DMS53 treated with DMSO at 0.1 percent for 48 hours (cell line): ENCODE measurements at regions not wholly inside any gene's neighbourhood (a gene's known extent, or its start where the extent isn't known, plus 50 kb on each side); places are given as distances from the start of the nearest gene placed in this dataset.
"Not testable (repeated sequence)": the region's sequence is repeated elsewhere in the genome, so short reads cannot be mapped to it uniquely, and the experiment has no call there.

Experiments
- DNase-seq: peaks from one replicate; lab custom pipeline; 2025; ENCODE audit not compliant: unreplicated experiment; lab: John Stamatoyannopoulos, UW

DNA sequence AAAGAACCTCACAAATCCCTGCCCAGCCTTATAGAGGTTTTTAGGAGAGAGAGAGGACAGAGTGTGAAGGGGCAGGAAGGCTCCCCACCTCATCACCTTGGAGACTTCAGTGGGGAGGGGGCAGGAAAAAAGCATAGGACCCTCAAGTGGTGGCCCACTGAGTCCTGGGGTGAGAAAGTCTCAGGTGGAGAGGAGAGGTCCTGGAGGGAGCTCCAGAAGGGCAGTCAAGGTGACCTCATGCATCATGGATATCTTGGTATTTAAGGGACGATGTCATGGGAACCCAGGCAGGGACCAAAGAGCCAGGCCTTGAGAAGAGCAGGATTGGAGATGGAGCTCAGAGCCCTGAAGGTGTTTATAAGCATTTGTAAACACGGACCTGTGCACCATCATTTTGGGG, 204.5 kb downstream of the SLC4A3 start:
- no peak for DNase-seq

DNA sequence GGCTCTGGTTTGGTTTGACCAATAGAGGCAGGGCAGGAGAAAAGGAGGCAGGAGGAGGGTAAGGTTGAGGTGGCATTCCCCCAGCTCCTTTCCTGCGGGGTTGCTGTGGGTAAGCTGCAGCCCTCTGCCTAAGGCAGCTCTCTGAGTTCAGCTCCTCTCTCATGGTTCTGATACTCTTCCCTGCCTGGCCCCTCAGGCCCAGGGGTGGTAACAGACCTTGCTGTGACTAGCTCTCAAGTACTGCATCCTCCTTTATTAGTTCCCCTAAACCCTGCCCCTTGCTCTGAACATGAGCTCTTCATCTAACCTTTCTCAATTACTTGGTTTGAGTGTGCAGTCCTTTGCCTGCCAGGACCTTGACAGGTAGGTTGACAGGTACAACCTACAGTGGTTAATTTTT, 205.5 kb downstream of the SLC4A3 start:
- DNase-seq = no peak

DNA sequence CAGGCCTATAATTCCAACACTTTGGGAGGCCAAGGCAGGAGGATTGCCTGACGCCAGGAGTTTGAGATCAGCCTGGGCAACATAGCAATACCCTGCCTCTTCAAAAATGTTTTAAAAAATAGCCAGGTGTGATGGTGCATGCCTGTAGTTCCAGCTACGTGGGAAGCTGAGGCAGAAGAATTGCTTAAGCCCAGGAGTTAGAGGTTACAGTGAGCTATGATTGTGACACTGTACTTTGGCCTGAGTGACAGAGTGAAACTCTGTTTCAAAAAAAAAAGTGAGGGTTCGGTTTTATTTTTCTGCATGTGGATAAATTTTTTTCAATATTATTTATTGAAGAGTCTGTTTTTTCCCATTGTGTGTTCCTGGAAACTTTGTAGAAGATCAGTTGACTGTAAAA, 208.1 kb downstream of the SLC4A3 start:
- DNase-seq = no peak

DNA sequence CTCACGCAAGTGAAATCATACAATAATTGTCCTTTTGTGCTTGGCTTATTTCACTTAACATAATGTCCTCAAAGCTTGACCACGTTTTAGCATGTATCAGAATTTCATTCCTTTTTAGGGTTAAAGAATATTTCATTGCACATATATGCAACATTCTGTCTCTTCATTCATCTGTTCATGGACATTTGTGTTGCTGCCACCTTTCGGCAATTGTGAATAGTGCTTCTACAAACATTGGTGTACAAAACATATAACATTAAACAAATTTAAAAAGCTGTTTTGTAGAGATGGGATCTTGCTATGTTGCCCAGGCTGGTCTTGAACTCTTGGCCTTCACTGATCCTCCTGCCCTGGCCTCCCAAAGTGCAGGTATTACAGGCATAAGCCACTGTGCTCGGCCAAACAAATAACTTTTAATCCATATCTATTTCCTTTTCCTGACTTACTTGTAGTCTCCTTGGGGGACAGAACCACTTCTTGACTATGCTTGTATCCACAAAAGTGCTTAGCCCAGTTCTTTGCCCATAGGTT, 209.3 kb downstream of the SLC4A3 start:
- peak; percentile 4 for DNase-seq

DNA sequence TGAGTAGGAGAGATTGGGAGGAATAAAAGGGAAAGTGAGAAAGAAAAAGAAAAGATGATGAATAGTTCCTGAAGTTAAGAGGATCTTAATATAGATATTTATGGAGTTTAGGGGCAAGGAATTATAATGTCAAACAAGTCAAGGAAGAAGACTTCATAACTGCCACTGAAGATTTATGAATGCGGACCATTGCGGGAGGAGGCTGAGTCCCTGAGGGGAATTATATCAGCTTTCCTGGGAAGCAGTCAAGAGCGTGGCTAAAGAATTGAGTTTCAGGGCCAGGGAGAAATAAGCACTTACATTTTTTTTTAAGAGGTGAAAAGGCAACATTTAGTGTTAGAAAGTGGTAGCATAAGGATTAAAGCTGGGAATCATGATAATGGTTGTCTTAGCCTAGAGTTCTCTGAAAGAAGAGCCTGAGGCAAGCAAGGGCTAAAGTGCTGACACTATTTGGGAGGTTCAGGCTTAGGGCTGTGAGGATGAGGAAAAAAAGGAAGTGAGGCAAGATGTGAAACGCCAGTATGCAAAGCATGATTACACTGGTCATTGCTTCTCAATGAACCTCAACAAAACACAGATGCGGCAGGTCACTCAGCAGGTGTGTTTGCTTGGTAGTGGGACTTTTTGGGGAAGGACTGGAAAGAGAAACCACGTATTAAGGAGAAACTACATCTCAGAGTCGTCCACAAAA, 217.1 kb downstream of the SLC4A3 start:
- peak; percentile 43 for DNase-seq

DNA sequence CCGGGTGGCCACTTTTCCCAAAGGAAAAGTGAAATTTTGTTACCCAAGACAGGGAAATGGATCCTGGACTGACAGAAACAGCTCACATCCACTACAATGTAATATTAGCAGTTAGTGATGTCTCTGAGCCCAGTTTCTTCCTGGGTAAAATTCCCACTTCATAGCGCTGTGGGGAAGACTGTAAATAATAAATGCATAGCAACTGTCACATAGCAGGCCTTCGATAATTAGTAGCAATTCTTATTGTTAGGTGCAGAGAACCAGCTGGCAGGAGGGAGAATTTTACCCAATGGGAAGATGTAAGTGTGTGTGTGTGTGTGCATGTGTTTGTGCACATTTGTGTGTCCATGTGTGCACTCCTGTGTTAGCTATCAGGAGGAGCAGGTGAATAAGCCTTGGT, 221.5 kb downstream of the SLC4A3 start:
- no peak for DNase-seq

DNA sequence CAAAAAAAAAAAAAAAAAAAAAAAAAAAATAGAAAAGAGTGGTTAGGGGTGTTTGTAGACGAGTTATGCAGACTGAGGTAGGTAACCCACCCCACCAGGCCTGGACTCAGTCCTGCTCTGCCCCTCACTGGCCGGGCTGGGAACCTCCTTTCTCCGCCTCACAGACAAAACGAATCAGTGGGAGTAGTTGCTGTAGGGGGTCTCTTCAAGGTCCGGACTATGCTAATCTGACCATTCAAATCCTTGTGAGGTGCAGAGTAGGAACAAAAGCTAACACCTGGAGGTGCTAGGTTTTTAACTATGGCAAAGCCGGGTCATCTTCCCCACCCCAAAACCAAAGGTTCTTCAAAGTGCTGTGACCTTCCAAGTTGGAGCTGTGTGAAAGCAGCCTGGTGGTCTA, 223.7 kb downstream of the SLC4A3 start:
- no peak for DNase-seq

DNA sequence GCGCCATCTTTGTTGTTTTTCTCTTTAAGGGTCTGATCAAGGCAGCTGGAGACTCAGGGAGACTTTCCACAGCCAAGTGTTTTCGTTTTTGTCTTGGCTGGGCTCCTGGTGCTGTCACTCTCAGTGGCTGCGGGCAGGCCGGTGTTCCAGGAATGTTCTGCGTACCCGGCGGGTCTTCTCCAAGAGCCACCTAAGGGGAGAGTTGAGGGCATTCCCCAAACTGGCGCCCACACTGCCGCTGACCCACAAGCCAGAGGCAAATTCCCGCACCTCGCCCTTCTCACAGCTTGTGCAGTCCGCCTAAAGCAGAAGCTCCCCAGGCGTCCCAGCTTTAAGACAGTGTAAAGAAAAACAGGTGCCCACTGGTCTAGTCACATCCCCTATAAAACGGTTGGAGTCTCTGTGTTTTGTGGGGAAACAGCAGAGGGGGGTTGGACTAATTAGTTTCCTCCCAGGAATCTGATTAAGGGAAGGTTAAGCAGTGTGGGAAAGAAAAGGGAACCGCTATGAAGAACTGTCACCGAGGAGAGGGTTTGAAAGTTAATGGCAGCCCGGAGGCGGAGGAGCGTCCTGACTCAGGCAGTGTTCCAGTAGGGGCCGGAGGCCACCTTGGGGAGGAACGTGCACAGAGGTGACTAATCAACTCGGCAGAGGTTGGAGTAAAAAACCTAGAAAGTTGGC, 224.5 kb downstream of the SLC4A3 start:
- no peak for DNase-seq

DNA sequence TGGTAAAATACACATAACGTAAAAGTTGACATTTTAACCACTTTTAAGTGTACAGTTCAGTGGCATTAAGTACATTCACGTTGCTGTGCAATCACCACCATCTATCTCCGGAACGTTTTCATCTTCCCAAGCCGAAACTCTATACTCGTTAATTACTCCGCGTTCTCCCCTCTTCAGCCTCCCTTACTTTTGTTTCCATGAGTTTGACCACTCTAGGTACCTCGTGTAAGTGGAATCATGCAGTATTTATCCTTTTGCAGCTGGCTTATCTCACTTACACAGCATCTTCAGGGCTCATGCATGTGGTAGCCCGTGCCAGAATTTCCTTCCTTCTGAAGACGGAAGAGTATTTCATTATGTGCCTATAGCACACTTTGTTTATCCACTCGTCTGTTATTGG, 225.2 kb downstream of the SLC4A3 start:
- DNase-seq = no peak

DNA sequence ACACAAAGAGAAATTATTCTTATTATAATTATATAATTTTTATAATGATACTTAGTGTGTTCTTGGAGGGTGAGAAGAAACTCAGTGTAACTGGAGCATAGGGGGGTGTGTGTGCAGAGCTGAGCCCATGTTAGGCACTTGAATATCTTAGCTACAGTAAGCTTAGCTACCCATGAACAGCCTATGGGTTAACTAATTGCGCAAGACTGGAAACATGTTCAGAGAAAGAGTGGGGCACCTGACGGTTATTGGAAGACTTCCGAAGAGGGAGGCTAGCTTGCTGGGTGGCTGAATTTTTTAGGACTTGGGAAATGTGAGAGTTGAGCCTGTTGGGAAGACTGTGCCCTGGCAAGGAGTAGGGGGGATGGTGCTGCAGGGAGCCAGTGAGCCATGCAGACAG, 229.2 kb downstream of the SLC4A3 start:
- DNase-seq = no peak

DNA sequence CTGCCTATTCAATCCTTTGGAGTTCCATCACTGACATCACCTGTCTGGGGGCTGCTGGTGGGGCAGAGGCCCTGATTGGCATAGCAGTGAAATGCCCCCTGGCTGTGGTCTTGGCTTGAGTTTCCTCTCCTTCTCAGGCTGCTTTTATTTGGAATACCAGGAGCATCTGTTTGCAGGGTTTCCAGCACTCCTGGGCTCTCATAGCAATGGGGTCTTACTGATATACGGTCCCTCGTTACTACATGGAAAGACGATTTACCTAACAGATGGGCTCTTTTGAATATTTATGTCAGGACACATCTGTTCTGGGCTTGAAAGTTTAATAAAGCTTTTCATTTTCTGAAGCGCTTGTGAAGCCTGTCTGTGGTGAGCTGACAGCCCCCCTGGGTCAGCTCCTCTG, 230.3 kb downstream of the SLC4A3 start:
- DNase-seq = no peak

DNA sequence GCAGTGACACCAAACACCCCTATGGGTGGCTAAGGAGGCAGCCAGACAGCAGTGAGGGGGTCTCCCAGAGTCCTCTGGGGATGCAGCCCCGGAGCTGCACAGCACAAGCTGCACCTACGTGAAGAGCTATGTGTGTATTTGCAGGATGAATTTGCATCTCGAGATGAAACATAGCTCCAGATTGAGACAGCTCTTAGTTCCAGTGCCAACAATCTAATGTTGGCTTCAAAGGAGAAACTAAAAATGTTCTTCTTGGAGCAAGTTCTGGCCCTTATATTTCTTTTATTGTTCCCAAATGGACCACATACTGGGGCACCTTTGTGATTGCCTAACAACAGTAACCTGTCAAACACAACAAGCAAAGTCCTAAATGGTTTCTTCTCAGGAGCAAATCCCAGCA, 233.9 kb downstream of the SLC4A3 start:
- no peak for DNase-seq

DNA sequence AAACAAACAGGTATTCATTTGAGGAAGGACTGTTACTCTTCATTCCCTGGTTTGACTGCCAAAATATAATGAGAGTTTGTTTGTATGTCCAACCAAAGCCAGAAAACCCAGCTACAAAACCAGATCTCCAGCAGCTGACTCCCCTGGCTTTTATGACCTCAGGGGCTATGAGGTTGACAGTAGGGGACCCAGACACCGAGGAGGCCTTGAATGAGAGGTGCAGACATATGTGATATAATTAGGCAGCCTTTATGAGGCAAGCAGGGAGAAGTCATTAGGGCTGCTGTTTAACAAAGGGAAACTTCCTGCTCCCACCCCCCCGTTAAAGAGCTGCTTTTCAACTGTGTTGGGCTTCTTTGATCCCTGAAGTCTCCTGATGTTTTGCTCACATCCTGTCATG, 236.7 kb downstream of the SLC4A3 start:
- no peak for DNase-seq

DNA sequence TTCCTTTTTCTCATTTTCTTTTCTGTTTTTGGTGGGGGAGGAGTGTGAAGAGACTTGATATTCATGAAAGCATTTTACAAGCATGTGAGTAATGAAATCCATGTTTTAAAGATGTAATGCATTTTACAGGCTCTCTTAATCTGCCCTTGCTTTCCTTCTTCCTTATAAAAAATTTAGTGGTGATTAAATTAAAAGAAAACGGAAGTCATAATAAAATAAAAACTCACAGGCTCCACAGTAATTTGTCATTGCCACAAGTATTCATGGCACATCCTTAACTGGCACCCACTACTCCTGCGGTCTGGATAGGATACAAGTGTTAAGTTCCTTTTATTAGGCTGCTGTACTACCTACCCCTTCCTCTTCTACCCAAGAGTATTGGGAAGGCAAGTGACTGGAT, 241.2 kb downstream of the SLC4A3 start:
- no peak for DNase-seq

DNA sequence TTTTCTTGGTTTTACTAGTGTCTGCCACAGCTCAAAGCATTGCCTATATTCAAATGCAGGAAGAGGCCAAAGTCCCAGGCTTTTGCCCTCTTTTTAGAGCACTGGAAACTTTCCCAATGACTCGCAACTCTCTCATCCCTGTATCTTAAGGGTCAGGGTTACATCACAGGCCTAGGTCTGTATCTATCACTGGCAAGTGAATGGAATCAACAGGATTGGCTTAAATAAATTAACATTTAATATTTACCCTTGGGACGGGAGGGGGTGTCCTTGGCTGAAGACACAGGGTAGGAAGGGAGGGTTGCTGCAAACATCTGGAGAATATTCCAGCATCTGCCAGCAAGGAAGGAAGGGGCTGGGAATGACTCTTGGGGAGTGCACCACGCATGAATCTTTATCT, 242.6 kb downstream of the SLC4A3 start:
- no peak for DNase-seq

DNA sequence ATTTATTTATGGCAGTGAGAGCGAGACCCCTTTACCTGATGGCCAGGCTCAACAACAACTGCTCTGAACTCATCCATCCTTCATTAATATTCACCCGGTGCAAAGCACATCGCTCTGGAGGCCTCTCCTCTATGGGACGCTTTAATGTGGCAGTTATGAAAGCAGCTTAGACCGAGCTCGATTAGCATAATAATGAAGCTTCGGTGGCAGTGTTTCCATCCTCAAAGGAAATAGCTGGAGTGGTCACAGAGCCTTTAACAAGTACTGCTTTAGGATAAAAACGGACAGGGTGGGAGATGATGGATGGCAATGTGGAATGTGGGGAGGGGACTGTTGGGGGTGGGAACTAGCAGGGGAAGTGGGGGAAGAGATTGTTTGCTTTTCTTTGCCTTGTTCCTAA, 243.9 kb downstream of the SLC4A3 start:
- DNase-seq = no peak

DNA sequence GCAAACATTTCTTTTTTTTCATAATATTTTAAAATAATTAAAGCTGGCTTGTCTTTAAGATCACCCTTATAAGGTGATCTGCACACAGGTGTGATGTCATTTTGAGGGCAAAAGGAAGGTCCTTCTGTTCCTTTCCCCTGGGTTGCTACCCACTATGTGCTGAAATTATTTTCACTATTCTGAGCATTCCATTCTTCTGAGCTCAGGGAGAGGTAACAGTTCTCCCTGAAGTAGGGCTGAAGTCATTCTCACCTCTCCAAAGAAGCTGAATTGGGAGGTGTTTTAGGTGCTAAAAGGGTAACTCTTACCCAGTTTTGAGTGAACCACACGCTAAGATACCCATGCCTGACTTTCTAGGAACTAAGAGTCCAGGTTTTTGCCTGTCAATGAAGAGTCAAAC, 247.6 kb downstream of the SLC4A3 start:
- no peak for DNase-seq

DNA sequence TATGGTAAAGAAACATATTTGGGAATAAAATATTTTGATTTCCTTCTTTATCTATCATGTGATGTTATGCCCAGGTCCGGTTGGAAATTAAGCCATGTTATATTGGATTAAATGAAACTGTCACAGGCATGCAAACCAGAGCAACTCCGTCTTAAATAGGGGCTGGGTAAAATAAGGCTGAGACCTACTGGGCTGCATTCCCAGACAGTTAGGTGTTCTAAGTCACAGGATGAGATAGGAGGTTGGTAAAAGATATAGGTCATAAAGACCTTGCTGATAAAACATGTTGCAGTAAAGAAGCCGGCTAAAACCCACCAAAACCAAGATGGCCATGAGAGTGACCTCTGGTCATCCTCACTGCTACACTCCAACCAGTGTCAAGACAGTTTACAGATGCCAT, 248.6 kb downstream of the SLC4A3 start:
- DNase-seq = not testable (repeated sequence)

DNA sequence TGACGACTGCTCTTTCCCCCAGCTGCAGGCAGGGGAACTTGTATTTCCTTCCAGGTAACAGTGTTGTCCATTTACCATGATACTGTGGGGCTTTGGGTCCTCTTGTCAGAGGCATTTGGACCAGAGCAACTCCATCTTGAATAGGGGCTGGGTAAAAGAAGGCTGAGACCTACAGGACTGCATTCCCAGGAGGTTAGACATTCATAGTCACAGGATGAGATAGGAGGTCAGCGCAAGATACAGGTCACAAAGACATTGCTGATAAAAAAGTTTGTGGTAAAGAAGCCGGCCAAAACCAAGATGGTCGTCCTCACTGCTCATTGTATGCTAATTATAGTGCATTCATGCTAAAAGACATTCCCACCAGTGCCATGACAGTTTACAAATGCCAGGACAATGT, 249.5 kb downstream of the SLC4A3 start:
- DNase-seq = no peak

DNA sequence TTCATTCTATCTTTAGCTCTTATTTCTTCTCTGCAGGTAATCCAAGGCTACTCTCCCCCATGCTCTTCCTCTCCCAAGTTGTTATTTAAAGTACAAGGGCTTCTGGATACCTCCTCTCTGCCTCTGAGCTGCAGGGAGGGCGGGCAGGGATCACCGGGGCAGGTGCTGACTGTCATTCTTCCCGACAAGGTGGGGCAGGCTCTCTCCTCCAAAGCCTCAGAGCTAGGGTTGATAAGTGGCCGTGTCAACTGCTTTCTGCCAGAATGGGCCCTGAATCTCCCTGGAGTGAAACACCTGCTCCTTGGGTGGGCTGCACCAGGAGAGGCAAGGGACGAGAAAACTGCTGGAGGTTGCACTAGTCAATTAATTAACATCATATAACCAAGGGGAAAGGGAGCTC, 250.3 kb downstream of the SLC4A3 start:
- DNase-seq = no peak

DNA sequence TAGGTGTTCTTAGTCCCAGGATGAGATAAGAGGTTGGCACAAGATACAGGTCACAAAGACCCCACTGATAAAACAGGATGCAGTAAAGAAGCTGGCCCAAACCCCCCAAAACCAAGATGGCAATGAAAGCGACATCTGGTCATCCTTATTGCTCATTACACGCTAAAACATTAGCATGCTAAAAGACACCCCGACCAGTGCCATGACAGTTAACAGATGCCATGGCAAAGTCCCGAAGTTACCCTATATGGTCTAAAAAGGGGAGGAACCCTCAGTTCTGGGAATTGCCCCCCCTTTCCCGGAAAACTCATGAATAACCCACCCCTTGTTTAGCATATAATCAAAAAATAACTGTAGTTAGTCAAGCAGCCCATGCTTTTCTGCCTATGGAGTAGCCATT, 251.1 kb downstream of the SLC4A3 start:
- DNase-seq = no peak

DNA sequence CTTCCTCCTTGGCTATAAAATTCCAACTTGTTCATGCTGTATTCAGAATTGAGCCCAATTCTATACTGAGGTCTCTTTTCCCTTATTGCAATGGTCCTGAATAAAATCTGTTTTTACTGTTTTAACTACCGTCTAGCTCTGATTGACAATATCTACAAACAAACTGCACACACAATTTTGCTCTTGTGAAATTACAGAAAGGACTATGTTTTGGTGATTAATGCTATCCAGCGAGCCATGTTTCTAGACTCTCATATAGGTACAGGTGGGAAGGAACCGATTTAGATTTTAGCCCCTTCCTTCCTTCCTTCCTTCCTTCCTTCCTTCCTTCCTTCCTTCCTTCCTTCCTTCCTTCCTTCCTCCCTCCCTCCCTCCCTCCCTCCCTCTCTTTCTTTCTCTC, 254.4 kb downstream of the SLC4A3 start:
- DNase-seq = no peak

DNA sequence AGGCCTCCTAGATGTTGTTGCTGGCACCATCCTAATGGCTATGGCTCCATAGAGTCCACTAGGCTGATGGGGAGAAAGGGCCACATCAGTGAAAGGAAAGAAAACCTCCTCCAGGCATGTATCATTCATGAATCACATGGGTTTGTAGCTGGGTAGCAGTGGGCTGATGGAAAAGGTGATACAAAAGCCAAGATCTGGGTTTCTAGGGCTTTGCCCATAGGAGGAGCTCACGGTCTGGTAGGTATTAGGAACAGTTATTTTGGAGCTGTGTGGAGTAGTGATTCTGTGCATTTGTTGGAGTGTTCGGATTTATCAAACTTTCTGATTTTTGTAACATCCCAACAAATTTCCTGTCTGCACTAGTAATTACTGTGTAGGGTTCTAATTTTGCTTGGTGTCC, 259.2 kb downstream of the SLC4A3 start:
- no peak for DNase-seq
